Effector memory CD8-positive, alpha-beta T cell (primary cell): ENCODE measurements at regions not wholly inside any gene's neighbourhood (a gene's known extent, or its start where the extent isn't known, plus 50 kb on each side); places are given as distances from the start of the nearest gene placed in this dataset.
"Not testable (repeated sequence)": the region's sequence is repeated elsewhere in the genome, so short reads cannot be mapped to it uniquely, and the experiment has no call there.

Experiments
- ATAC-seq: fragments of 150-1000 bp; cut with Tn5 transposase; replicated peaks from 2 replicates; pipeline ENCODE4 v1.10.0; 2021; ENCODE audit warnings: mild to moderate bottlenecking, moderate library complexity
- DNase-seq, 3 experiments: peaks; one replicate each; pipeline ENCODE4 v3.0.0; 2021
- H3K27ac Mint-ChIP-seq, 2 donors: one replicate each; pipeline ENCODE4 v1.8.0; 2022; ENCODE audit warnings: mild to moderate bottlenecking in 2 of 2, mixed read lengths in 2 of 2, moderate library complexity in 2 of 2
- H3K27me3 Mint-ChIP-seq, 2 donors: one replicate each; pipeline ENCODE4 v1.8.0; 2022; ENCODE audit warnings: mixed read lengths in 2 of 2
- H3K36me3 Mint-ChIP-seq: one replicate; pipeline ENCODE4 v1.8.0; 2022; ENCODE audit warnings: mild to moderate bottlenecking, moderate library complexity, mixed read lengths; ENCODE audit not compliant: insufficient read depth
- H3K4me1 Mint-ChIP-seq, 2 donors: one replicate each; pipeline ENCODE4 v1.8.0; 2022; ENCODE audit warnings: low read depth in 2 of 2, mixed read lengths in 2 of 2
- H3K4me3 Mint-ChIP-seq, 2 donors: one replicate each; pipeline ENCODE4 v1.8.0; 2022; ENCODE audit warnings: mild to moderate bottlenecking in 2 of 2, mixed read lengths in 2 of 2, moderate library complexity in 2 of 2
- H3K9me3 Mint-ChIP-seq, 2 donors: one replicate each; pipeline ENCODE4 v1.8.0; 2022; ENCODE audit warnings: mixed read lengths in 2 of 2

- Mint-ChIP-seq H3K4me1 (no peaks in the 10 kb centered on the region), H3K4me3 (no peak overlapping the region), H3K27ac (no peak overlapping the region), H3K9me3 (no peaks in the 10 kb centered on the region), H3K36me3 (no peaks in the 10 kb centered on the region), H3K27me3 (peaks cover 13 to 31% of the 10 kb centered on the region in 2 donors)
- DNase-seq (no peak), ATAC-seq (no peak)
These were observed 181.7 kb upstream of the SPRED2 start for GRCh38 chr2:65613968-65614555.

- Mint-ChIP-seq H3K27ac (no peak overlapping the region), H3K4me1 (no peaks in the 10 kb centered on the region), H3K27me3 (peaks cover 7 to 46% of the 10 kb centered on the region in 2 donors), H3K9me3 (no peaks in the 10 kb centered on the region), H3K36me3 (no peaks in the 10 kb centered on the region), H3K4me3 (no peak overlapping the region)
- DNase-seq (no peak), ATAC-seq (no peak)
These were observed 179.1 kb upstream of the SPRED2 start for GRCh38 chr2:65611488-65611887.

- no peaks in the 10 kb centered on the region for H3K4me1 Mint-ChIP-seq
- H3K27ac Mint-ChIP-seq = no peak overlapping the region
- H3K36me3 Mint-ChIP-seq = no peaks in the 10 kb centered on the region
These were observed 176.5 kb upstream of the SPRED2 start for GRCh38 chr2:65608916-65609315.

GRCh38 chr2:65608466-65608865 is 176.1 kb upstream of the SPRED2 start:
- Mint-ChIP-seq H3K4me1 (no peaks in the 10 kb centered on the region), H3K4me3 (no peak overlapping the region), H3K27ac (no peak overlapping the region), H3K27me3 (peaks cover 7 to 46% of the 10 kb centered on the region in 2 donors), H3K36me3 (no peaks in the 10 kb centered on the region), H3K9me3 (no peaks in the 10 kb centered on the region)
- DNase-seq = no peak
- no peak for ATAC-seq

More at GRCh38 chr2:65608916-65609315, 176.5 kb upstream of the SPRED2 start:
- peaks cover 7 to 46% of the 10 kb centered on the region in 2 donors for H3K27me3 Mint-ChIP-seq
- ATAC-seq = no peak
- no peaks in the 10 kb centered on the region for H3K9me3 Mint-ChIP-seq
- DNase-seq = no peak
- no peak overlapping the region for H3K4me3 Mint-ChIP-seq

GRCh38 chr2:65607662-65608305 is 175.4 kb upstream of the SPRED2 start:
- Mint-ChIP-seq H3K27me3 (peaks cover 7 to 41% of the 10 kb centered on the region in 2 donors), H3K36me3 (no peaks in the 10 kb centered on the region), H3K4me1 (no peaks in the 10 kb centered on the region), H3K27ac (no peak overlapping the region), H3K4me3 (no peak overlapping the region), H3K9me3 (no peaks in the 10 kb centered on the region)
- DNase-seq (no peak), ATAC-seq (no peak)

- Mint-ChIP-seq H3K4me3 (no peak overlapping the region), H3K36me3 (no peaks in the 10 kb centered on the region), H3K27me3 (peaks cover 0 to 27% of the 10 kb centered on the region in 2 donors), H3K4me1 (no peaks in the 10 kb centered on the region), H3K27ac (no peak overlapping the region), H3K9me3 (no peaks in the 10 kb centered on the region)
- ATAC-seq (no peak), DNase-seq (no peak)
These were observed 173.3 kb upstream of the SPRED2 start for GRCh38 chr2:65605743-65606058.

- ATAC-seq = no peak
- Mint-ChIP-seq H3K9me3 (no peaks in the 10 kb centered on the region), H3K27ac (peak overlapping the region in 1 of 2 donors; percentile 74), H3K4me1 (no peaks in the 10 kb centered on the region), H3K4me3 (no peak overlapping the region), H3K27me3 (peaks cover 0 to 22% of the 10 kb centered on the region in 2 donors), H3K36me3 (no peaks in the 10 kb centered on the region)
- no peak for DNase-seq
These were observed 172.8 kb upstream of the SPRED2 start for GRCh38 chr2:65605058-65605742.

GRCh38 chr2:65604246-65604645 is 171.8 kb upstream of the SPRED2 start:
- no peak overlapping the region for H3K4me3 Mint-ChIP-seq

GRCh38 chr2:65602603-65603235 is 170.3 kb upstream of the SPRED2 start:
- Mint-ChIP-seq H3K4me1 (no peaks in the 10 kb centered on the region), H3K9me3 (no peaks in the 10 kb centered on the region), H3K4me3 (no peak overlapping the region), H3K27ac (no peak overlapping the region), H3K36me3 (no peaks in the 10 kb centered on the region), H3K27me3 (peaks cover 0 to 8% of the 10 kb centered on the region in 2 donors)
- DNase-seq (no peak), ATAC-seq (no peak)

More at GRCh38 chr2:65604246-65604645, 171.8 kb upstream of the SPRED2 start:
- no peak for ATAC-seq
- no peak for DNase-seq
- no peaks in the 10 kb centered on the region for H3K9me3 Mint-ChIP-seq
- H3K4me1 Mint-ChIP-seq = no peaks in the 10 kb centered on the region
- no peak overlapping the region for H3K27ac Mint-ChIP-seq
- H3K36me3 Mint-ChIP-seq = no peaks in the 10 kb centered on the region
- H3K27me3 Mint-ChIP-seq = peaks cover 0 to 18% of the 10 kb centered on the region in 2 donors

GRCh38 chr2:65600871-65601270 is 168.5 kb upstream of the SPRED2 start:
- not testable (repeated sequence) for DNase-seq, H3K4me3 Mint-ChIP-seq, H3K27ac Mint-ChIP-seq, H3K4me1 Mint-ChIP-seq, ATAC-seq, H3K9me3 Mint-ChIP-seq, H3K36me3 Mint-ChIP-seq
- peaks cover 11 to 21% of the 10 kb centered on the region in 2 donors for H3K27me3 Mint-ChIP-seq

GRCh38 chr2:65600351-65600750 is 168.0 kb upstream of the SPRED2 start:
- not testable (repeated sequence) for H3K4me3 Mint-ChIP-seq, ATAC-seq, DNase-seq, H3K36me3 Mint-ChIP-seq, H3K9me3 Mint-ChIP-seq, H3K27ac Mint-ChIP-seq, H3K4me1 Mint-ChIP-seq
- peaks cover 15 to 24% of the 10 kb centered on the region in 2 donors for H3K27me3 Mint-ChIP-seq

GRCh38 chr2:65599693-65600092 is 167.3 kb upstream of the SPRED2 start:
- no peak for ATAC-seq

GRCh38 chr2:65598996-65599395 is 166.6 kb upstream of the SPRED2 start:
- DNase-seq = no peak
- Mint-ChIP-seq H3K27ac (no peak overlapping the region), H3K4me3 (no peak overlapping the region)

More at GRCh38 chr2:65599693-65600092, 167.3 kb upstream of the SPRED2 start:
- no peak overlapping the region for H3K4me3 Mint-ChIP-seq
- no peaks in the 10 kb centered on the region for H3K36me3 Mint-ChIP-seq
- peaks cover 15 to 24% of the 10 kb centered on the region in 2 donors for H3K27me3 Mint-ChIP-seq
- no peaks in the 10 kb centered on the region for H3K4me1 Mint-ChIP-seq
- DNase-seq = no peak
- H3K27ac Mint-ChIP-seq = no peak overlapping the region
- H3K9me3 Mint-ChIP-seq = no peaks in the 10 kb centered on the region

More at GRCh38 chr2:65598996-65599395, 166.6 kb upstream of the SPRED2 start:
- Mint-ChIP-seq H3K36me3 (no peaks in the 10 kb centered on the region), H3K9me3 (no peaks in the 10 kb centered on the region), H3K4me1 (no peaks in the 10 kb centered on the region), H3K27me3 (peaks cover 15 to 24% of the 10 kb centered on the region in 2 donors)
- no peak for ATAC-seq
